ENCODE measurements at regions not wholly inside any gene's neighbourhood (a gene's known extent, or its start where the extent isn't known, plus 50 kb on each side); places are given as distances from the start of the nearest gene placed in this dataset.
"Not testable (repeated sequence)": the region's sequence is repeated elsewhere in the genome, so short reads cannot be mapped to it uniquely, and the experiment has no call there.

- peak; percentile 18 for DNase-seq (ENCODE audit: low read depth)
These were observed 99.1 kb upstream of the SMARCA2 start for GRCh38 chr9:1916095-1916494.

GRCh38 chr9:1916655-1917054, 98.5 kb upstream of the SMARCA2 start:
- DNase-seq (ENCODE audit: low read depth) = no peak

GRCh38 chr9:1917396-1917935, 97.7 kb upstream of the SMARCA2 start:
- DNase-seq (ENCODE audit: low read depth) = no peak

- no peak for DNase-seq (ENCODE audit: low read depth)
These were observed 97.0 kb upstream of the SMARCA2 start for GRCh38 chr9:1918108-1918507.

GRCh38 chr9:1918622-1919021, 96.5 kb upstream of the SMARCA2 start:
- no peak for DNase-seq (ENCODE audit: low read depth)

GRCh38 chr9:1919229-1919628, 95.9 kb upstream of the SMARCA2 start:
- no peak for DNase-seq (ENCODE audit: low read depth)

- no peak for DNase-seq (ENCODE audit: low read depth)
These were observed 94.8 kb upstream of the SMARCA2 start for GRCh38 chr9:1920386-1920785.

GRCh38 chr9:1922026-1922425, 93.1 kb upstream of the SMARCA2 start:
- DNase-seq (ENCODE audit: low read depth) = no peak

- DNase-seq (ENCODE audit: low read depth) = no peak
These were observed 87.6 kb upstream of the SMARCA2 start for GRCh38 chr9:1927546-1927945.

- DNase-seq (ENCODE audit: low read depth) = no peak
These were observed 86.0 kb upstream of the SMARCA2 start for GRCh38 chr9:1929134-1929533.

- no peak for DNase-seq (ENCODE audit: low read depth)
These were observed 85.4 kb upstream of the SMARCA2 start for GRCh38 chr9:1929722-1930244.

- DNase-seq (ENCODE audit: low read depth) = not testable (repeated sequence)
These were observed 84.9 kb upstream of the SMARCA2 start for GRCh38 chr9:1930245-1930736.

GRCh38 chr9:1938135-1938534, 77.0 kb upstream of the SMARCA2 start:
- no peak for DNase-seq (ENCODE audit: low read depth)

- DNase-seq (ENCODE audit: low read depth) = no peak
These were observed 76.4 kb upstream of the SMARCA2 start for GRCh38 chr9:1938675-1939170.

GRCh38 chr9:1939466-1939865, 75.7 kb upstream of the SMARCA2 start:
- no peak for DNase-seq (ENCODE audit: low read depth)

- DNase-seq (ENCODE audit: low read depth) = peak; percentile 39
These were observed 75.2 kb upstream of the SMARCA2 start for GRCh38 chr9:1939926-1940368.

- no peak for DNase-seq (ENCODE audit: low read depth)
These were observed 73.2 kb upstream of the SMARCA2 start for GRCh38 chr9:1941989-1942388.

GRCh38 chr9:1946526-1947283, 68.4 kb upstream of the SMARCA2 start:
- no peak for DNase-seq (ENCODE audit: low read depth)

GRCh38 chr9:1947438-1947837, 67.7 kb upstream of the SMARCA2 start:
- no peak for DNase-seq (ENCODE audit: low read depth)

- DNase-seq (ENCODE audit: low read depth) = no peak
These were observed 66.6 kb upstream of the SMARCA2 start for GRCh38 chr9:1948541-1948940.

GRCh38 chr9:1951446-1951845, 63.7 kb upstream of the SMARCA2 start:
- DNase-seq (ENCODE audit: low read depth) = no peak

GRCh38 chr9:1952001-1952400, 63.1 kb upstream of the SMARCA2 start:
- DNase-seq (ENCODE audit: low read depth) = no peak

GRCh38 chr9:1954238-1954637, 60.9 kb upstream of the SMARCA2 start:
- DNase-seq (ENCODE audit: low read depth) = no peak

All from HT1080 (cell line).